GM12878 (cell line): ENCODE measurements at regions not wholly inside any gene's neighbourhood (a gene's known extent, or its start where the extent isn't known, plus 50 kb on each side); places are given as distances from the start of the nearest gene placed in this dataset.

Experiments
- ATAC-seq: fragments of 200-7000 bp; cut with Tn5 transposase; 3 replicates; pipeline ENCODE4 v1.9.1; 2020; ENCODE audit warnings: mild to moderate bottlenecking, moderate library complexity
- BruUV-seq: library from RNA; stranded (reverse); fragments of 400-500 nt; replicated peaks from 2 replicates; lab custom pipeline; 2021; lab: Mats Ljungman, UMichigan
- CTCF ChIA-PET: fragments of 300-600 bp; sonication (Branson Sonifier 250); formaldehyde crosslinking; extraction: SDS; loops from one replicate; lab custom pipeline; 2021; ENCODE audit warnings: inconsistent platforms; lab: Yijun Ruan, JAX
- POLR2A ChIA-PET: fragments of 350-600 bp; formaldehyde crosslinking; extraction: SDS; loops from one replicate; lab custom pipeline; 2021; ENCODE audit warnings: inconsistent platforms; lab: Charles Lee
- RAD21 ChIA-PET: fragments of 300-600 bp; sonication (Branson Sonifier 250); formaldehyde crosslinking; loops from one replicate; lab custom pipeline; 2023; ENCODE audit warnings: antibody characterized with exemption; ENCODE audit not compliant: unreplicated experiment; lab: Charles Lee
- SMC1A ChIA-PET: fragments of 300-600 bp; sonication (Branson Sonifier 250); formaldehyde crosslinking; loops from one replicate; lab custom pipeline; 2023; ENCODE audit not compliant: unreplicated experiment, uncharacterized antibody; lab: Charles Lee
- DNase-seq: peaks from one replicate; pipeline ENCODE4 v3.0.0-alpha.2; 2011; ENCODE audit warnings: low read depth, low spot score
- FAIRE-seq: peaks from 3 replicates; lab custom pipeline; 2011; peaks lifted over from hg19 to GRCh38; lab: Jason Lieb, UNC
- H2AFZ ChIP-seq: 2 replicates; pipeline ENCODE4 v1.6.0; 2011; ENCODE audit warnings: low read depth, low read length, control low read depth; ENCODE audit not compliant: control insufficient read depth
- H3K27ac ChIP-seq: 2 replicates; pipeline ENCODE4 v1.5.1; 2011; ENCODE audit warnings: control low read depth; ENCODE audit not compliant: control insufficient read depth, insufficient read depth
- H3K27me3 ChIP-seq, 2 experiments: replicated peaks in 1 of 2; 2 replicates each; pipeline versions ENCODE4 v1.6.0 to v1.6.1; 2011; ENCODE audit warnings: low read length in 1 of 2; ENCODE audit not compliant: control insufficient read depth in 2 of 2, insufficient read depth in 2 of 2
- H3K36me3 ChIP-seq, 2 experiments: 2 replicates each; pipeline ENCODE4 v1.5.1; 2011; ENCODE audit warnings: low read length in 1 of 2; ENCODE audit not compliant: control insufficient read depth in 2 of 2, insufficient read depth in 2 of 2
- H3K4me1 ChIP-seq: 2 replicates; pipeline ENCODE4 v1.6.1; 2011; ENCODE audit warnings: mild to moderate bottlenecking, low read length, moderate library complexity, mixed read lengths; ENCODE audit not compliant: control insufficient read depth, insufficient read depth
- H3K4me2 ChIP-seq: 2 replicates; pipeline ENCODE4 v1.6.0; 2011; ENCODE audit warnings: control low read depth; ENCODE audit not compliant: control insufficient read depth, insufficient read depth
- H3K4me3 ChIP-seq: fragments of 200-600 bp; sonication (generic); 2 replicates; pipeline ENCODE4 v1.5.1; 2016
- H3K79me2 ChIP-seq: 2 replicates; pipeline ENCODE4 v1.6.0; 2011; ENCODE audit warnings: low read length; ENCODE audit not compliant: control insufficient read depth, insufficient read depth
- H3K9ac ChIP-seq: 2 replicates; pipeline ENCODE4 v1.8.0; 2011; ENCODE audit warnings: low read length, control low read depth, mixed read lengths; ENCODE audit not compliant: control insufficient read depth, insufficient read depth
- H3K9me3 ChIP-seq: replicated peaks from 3 replicates; pipeline ENCODE4 v1.5.1; 2011; ENCODE audit warnings: mild to moderate bottlenecking, low read length; ENCODE audit not compliant: control insufficient read depth, insufficient read depth
- H4K20me1 ChIP-seq: 2 replicates; pipeline ENCODE4 v1.6.0; 2011; ENCODE audit not compliant: control insufficient read depth, insufficient read depth
- E4F1 ChIP-seq: fragments of 450-650 bp; IDR thresholded peaks from 2 replicates; pipeline ENCODE4 v1.6.1; 2018; ENCODE audit warnings: borderline replicate concordance, mild to moderate bottlenecking; ENCODE audit not compliant: partially characterized antibody
- PML ChIP-seq: IDR thresholded peaks from 2 replicates; pipeline ENCODE4 v1.6.1; 2012; ENCODE audit warnings: low read length, inconsistent platforms
- POLR2AphosphoS5 ChIP-seq: IDR thresholded peaks from 2 replicates; pipeline ENCODE4 v1.6.1; 2011; ENCODE audit warnings: mild to moderate bottlenecking, low read length, inconsistent platforms
- ZNF592 ChIP-seq: fragments of 450-650 bp; IDR thresholded peaks from 2 replicates; pipeline ENCODE4 v1.6.1; 2017; ENCODE audit warnings: mild to moderate bottlenecking, moderate library complexity
- WGBS: methylation state at CpG from one replicate; pipeline ENCODE4 v1.1.6; 2016; ENCODE audit warnings: low lambda C conversion rate; ENCODE audit not compliant: insufficient replicate concordance, insufficient coverage; ENCODE audit errors: missing lambda C conversion rate; 5-methylcytosine and 5-hydroxymethylcytosine counted together
- in situ Hi-C: fragments of 300-500 bp; cut with MboI; formaldehyde crosslinking; loops from 9 replicates; pipeline ENCODE4 v1.14.3; 2018; ENCODE audit warnings: mixed read lengths
- intact Hi-C: fragments of 100-400 bp; cut with micrococcal nuclease; formaldehyde crosslinking; loops from one replicate; pipeline ENCODE4 v1.14.2; 2022; ENCODE audit not compliant: unreplicated experiment

GRCh38 chr6:40268614-40269013 is 318.6 kb downstream of the LRFN2 start (continued):
- no peak for TF ChIP-seq ZNF592

GRCh38 chr6:40268166-40268565 is 319.0 kb downstream of the LRFN2 start:
- Histone ChIP-seq H3K9ac (no peak overlapping the region), H3K36me3 (no peaks in the 10 kb centered on the region), H3K27me3 (peaks cover 0 to 2% of the 10 kb centered on the region in 2 experiments; a peak in 1 of 4 replicates), H3K4me3 (no peak overlapping the region), H4K20me1 (no peaks in the 10 kb centered on the region), H3K79me2 (no peaks in the 10 kb centered on the region), H3K4me1 (no peaks in the 10 kb centered on the region), H3K4me2 (no peak overlapping the region), H2AFZ (no peak overlapping the region), H3K9me3 (no peaks in the 10 kb centered on the region), H3K27ac (no peak overlapping the region)
- FAIRE-seq: no peak
- TF ChIP-seq PML: no peak
- TF ChIP-seq POLR2AphosphoS5: no peak
- no peak for TF ChIP-seq E4F1
- ChIA-PET SMC1A (interaction anchor here (0.8 kb wide), 1 partner anchor 146 kb away, joined by 3 read pairs; no protein-coding TSS in a partner anchor), POLR2A (no interaction called here), RAD21 (no interaction called here), CTCF (no interaction called here)
- in situ Hi-C loops (no loop called here), intact Hi-C loops (no loop called here)
- WGBS: 18% methylated on average over 2 of the region's 2 CpGs
- no peak for DNase-seq
- ATAC-seq: peak; percentile 56
- BruUV-seq: no TSS peak
